ENCODE measurements at regions not wholly inside any gene's neighbourhood (a gene's known extent, or its start where the extent isn't known, plus 50 kb on each side); places are given as distances from the start of the nearest gene placed in this dataset.
"Not testable (repeated sequence)": the region's sequence is repeated elsewhere in the genome, so short reads cannot be mapped to it uniquely, and the experiment has no call there.

DNA sequence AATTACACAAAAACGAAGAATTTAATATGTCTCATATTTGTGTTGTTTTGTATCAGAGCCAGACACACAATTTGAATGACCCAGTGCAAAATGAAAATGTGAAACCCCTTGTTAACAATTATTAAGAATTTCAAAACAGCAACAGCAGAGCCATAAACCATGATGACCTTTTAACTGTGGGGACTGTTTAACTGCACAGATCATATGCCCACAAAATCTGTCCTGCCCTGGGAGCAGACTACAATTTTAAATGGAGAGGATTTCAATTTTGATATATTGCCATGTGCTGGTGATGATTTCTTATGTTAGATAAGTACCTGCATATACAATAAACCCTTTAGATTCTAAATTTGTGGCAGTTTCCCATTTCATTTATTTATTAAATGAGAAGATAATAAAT, 455.5 kb upstream of the MGAT4C start:
- intact Hi-C loops (cut with micrococcal nuclease) = no loop called here
- DNase-seq (no peak), ATAC-seq (ENCODE audit: low read depth) (no peak)
- Histone ChIP-seq H3K9ac (ENCODE audit: low read length) (no peak overlapping the region), H3K9me3 (ENCODE audit: control extremely low read depth in 1 of 3, control insufficient read depth in 2 of 3, insufficient read depth in 1 of 3, low read length in 2 of 3) (peaks cover 0 to 7% (median 0%) of the 10 kb centered on the region in 3 donors), H3K4me2 (replicated peaks; ENCODE audit: low read depth, low read length, poor library complexity, severe bottlenecking) (no peak overlapping the region), H4K20me1 (ENCODE audit: control insufficient read depth, insufficient read depth, low read length, poor library complexity, severe bottlenecking) (no peaks in the 10 kb centered on the region), H3K79me2 (ENCODE audit: control insufficient read depth, insufficient read depth, low read length) (no peaks in the 10 kb centered on the region), H3K27ac (ENCODE audit: low read length in 2 of 2) (no peak overlapping the region), H3K4me3 (ENCODE audit: control extremely low read depth in 1 of 5, extremely low read depth in 1 of 5, insufficient read depth in 1 of 5, low read depth in 2 of 5, low read length in 4 of 5) (no peak overlapping the region), H3K4me1 (ENCODE audit: control insufficient read depth in 2 of 2, insufficient read depth in 2 of 2, low read length in 2 of 2) (no peaks in the 10 kb centered on the region), H2AFZ (ENCODE audit: insufficient read depth, low read depth, low read length, poor library complexity, severe bottlenecking) (no peak overlapping the region), H3K27me3 (replicated peaks in 1 of 4; ENCODE audit: control extremely low read depth in 1 of 4, control insufficient read depth in 3 of 4, insufficient read depth in 4 of 4, low read length in 3 of 4) (no peaks in the 10 kb centered on the region), H3K36me3 (replicated peaks in 1 of 2; ENCODE audit: control extremely low read depth in 1 of 2, control insufficient read depth in 1 of 2, extremely low read depth in 1 of 2, insufficient read depth in 2 of 2, low read length in 1 of 2) (no peaks in the 10 kb centered on the region)
- Mint-ChIP-seq H3K4me1 (no peaks in the 10 kb centered on the region), H3K4me3 (no peak overlapping the region), H3K27me3 (no peaks in the 10 kb centered on the region), H3K27ac (no peak overlapping the region), H3K9me3 (ENCODE audit: insufficient read depth) (peaks cover 9% of the 10 kb centered on the region)
- ChIA-PET POLR2A (no interaction called here), CTCF (no interaction called here)
- WGBS (ENCODE audit: insufficient coverage) = no CpG with 5 or more reads among the region's 1 CpG
- TF ChIP-seq, protein P1, sequence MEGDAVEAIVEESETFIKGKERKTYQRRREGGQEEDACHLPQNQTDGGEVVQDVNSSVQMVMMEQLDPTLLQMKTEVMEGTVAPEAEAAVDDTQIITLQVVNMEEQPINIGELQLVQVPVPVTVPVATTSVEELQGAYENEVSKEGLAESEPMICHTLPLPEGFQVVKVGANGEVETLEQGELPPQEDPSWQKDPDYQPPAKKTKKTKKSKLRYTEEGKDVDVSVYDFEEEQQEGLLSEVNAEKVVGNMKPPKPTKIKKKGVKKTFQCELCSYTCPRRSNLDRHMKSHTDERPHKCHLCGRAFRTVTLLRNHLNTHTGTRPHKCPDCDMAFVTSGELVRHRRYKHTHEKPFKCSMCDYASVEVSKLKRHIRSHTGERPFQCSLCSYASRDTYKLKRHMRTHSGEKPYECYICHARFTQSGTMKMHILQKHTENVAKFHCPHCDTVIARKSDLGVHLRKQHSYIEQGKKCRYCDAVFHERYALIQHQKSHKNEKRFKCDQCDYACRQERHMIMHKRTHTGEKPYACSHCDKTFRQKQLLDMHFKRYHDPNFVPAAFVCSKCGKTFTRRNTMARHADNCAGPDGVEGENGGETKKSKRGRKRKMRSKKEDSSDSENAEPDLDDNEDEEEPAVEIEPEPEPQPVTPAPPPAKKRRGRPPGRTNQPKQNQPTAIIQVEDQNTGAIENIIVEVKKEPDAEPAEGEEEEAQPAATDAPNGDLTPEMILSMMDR (IDR thresholded peaks at IDR 0.05) = no peak
- no peak for TF ChIP-seq EZH2 (IDR thresholded peaks at IDR 0.05; ENCODE audit: borderline replicate concordance, insufficient read depth, low read depth, low read length, poor library complexity, severe bottlenecking)

GRCh38 chr12:86710109-86710508, 453.9 kb upstream of the MGAT4C start:
- Mint-ChIP-seq H3K27me3 (no peaks in the 10 kb centered on the region), H3K9me3 (ENCODE audit: insufficient read depth) (peaks cover 9% of the 10 kb centered on the region), H3K27ac (no peak overlapping the region), H3K4me1 (no peaks in the 10 kb centered on the region), H3K4me3 (no peak overlapping the region)
- no peaks in the 10 kb centered on the region for H3K79me2 ChIP-seq (ENCODE audit: control insufficient read depth, insufficient read depth, low read length)
- TF ChIP-seq, protein P1 (IDR thresholded peaks at IDR 0.05) = no peak
- no peak for TF ChIP-seq EZH2 (IDR thresholded peaks at IDR 0.05; ENCODE audit: borderline replicate concordance, insufficient read depth, low read depth, low read length, poor library complexity, severe bottlenecking)
- DNase-seq = no peak
- H3K27ac ChIP-seq (ENCODE audit: low read length in 2 of 2) = no peak overlapping the region
- intact Hi-C loops (cut with micrococcal nuclease) = no loop called here
- H3K27me3 ChIP-seq (replicated peaks in 1 of 4; ENCODE audit: control extremely low read depth in 1 of 4, control insufficient read depth in 3 of 4, insufficient read depth in 4 of 4, low read length in 3 of 4) = no peaks in the 10 kb centered on the region
- H3K36me3 ChIP-seq (replicated peaks in 1 of 2; ENCODE audit: control extremely low read depth in 1 of 2, control insufficient read depth in 1 of 2, extremely low read depth in 1 of 2, insufficient read depth in 2 of 2, low read length in 1 of 2) = no peaks in the 10 kb centered on the region
- ChIA-PET CTCF (no interaction called here), POLR2A (no interaction called here)
- H3K4me2 ChIP-seq (replicated peaks; ENCODE audit: low read depth, low read length, poor library complexity, severe bottlenecking) = no peak overlapping the region
- no peak overlapping the region for H3K4me3 ChIP-seq (ENCODE audit: control extremely low read depth in 1 of 5, extremely low read depth in 1 of 5, insufficient read depth in 1 of 5, low read depth in 2 of 5, low read length in 4 of 5)
- ATAC-seq (ENCODE audit: low read depth) = no peak
- no peak overlapping the region for H2AFZ ChIP-seq (ENCODE audit: insufficient read depth, low read depth, low read length, poor library complexity, severe bottlenecking)
- H3K4me1 ChIP-seq (ENCODE audit: control insufficient read depth in 2 of 2, insufficient read depth in 2 of 2, low read length in 2 of 2) = no peaks in the 10 kb centered on the region
- H3K9me3 ChIP-seq (ENCODE audit: control extremely low read depth in 1 of 3, control insufficient read depth in 2 of 3, insufficient read depth in 1 of 3, low read length in 2 of 3) = peaks cover 0 to 7% (median 0%) of the 10 kb centered on the region in 3 donors
- no peak overlapping the region for H3K9ac ChIP-seq (ENCODE audit: low read length)
- H4K20me1 ChIP-seq (ENCODE audit: control insufficient read depth, insufficient read depth, low read length, poor library complexity, severe bottlenecking) = no peaks in the 10 kb centered on the region

GRCh38 chr12:86709017-86709416, 452.8 kb upstream of the MGAT4C start:
- H3K27me3 ChIP-seq (replicated peaks in 1 of 4; ENCODE audit: control extremely low read depth in 1 of 4, control insufficient read depth in 3 of 4, insufficient read depth in 4 of 4, low read length in 3 of 4); H3K4me3 ChIP-seq (ENCODE audit: control extremely low read depth in 1 of 5, extremely low read depth in 1 of 5, insufficient read depth in 1 of 5, low read depth in 2 of 5, low read length in 4 of 5); DNase-seq; H3K4me1 ChIP-seq (ENCODE audit: control insufficient read depth in 2 of 2, insufficient read depth in 2 of 2, low read length in 2 of 2); ATAC-seq (ENCODE audit: low read depth); H3K79me2 ChIP-seq (ENCODE audit: control insufficient read depth, insufficient read depth, low read length); H3K9ac ChIP-seq (ENCODE audit: low read length); H3K4me3 Mint-ChIP-seq; H3K4me1 Mint-ChIP-seq; H3K9me3 ChIP-seq (ENCODE audit: control extremely low read depth in 1 of 3, control insufficient read depth in 2 of 3, insufficient read depth in 1 of 3, low read length in 2 of 3); CTCF ChIA-PET; H3K9me3 Mint-ChIP-seq (ENCODE audit: insufficient read depth); POLR2A ChIA-PET; H2AFZ ChIP-seq (ENCODE audit: insufficient read depth, low read depth, low read length, poor library complexity, severe bottlenecking); intact Hi-C loops (cut with micrococcal nuclease); H3K36me3 ChIP-seq (replicated peaks in 1 of 2; ENCODE audit: control extremely low read depth in 1 of 2, control insufficient read depth in 1 of 2, extremely low read depth in 1 of 2, insufficient read depth in 2 of 2, low read length in 1 of 2); H3K27ac ChIP-seq (ENCODE audit: low read length in 2 of 2); H3K27ac Mint-ChIP-seq; H3K27me3 Mint-ChIP-seq; H3K4me2 ChIP-seq (replicated peaks; ENCODE audit: low read depth, low read length, poor library complexity, severe bottlenecking); H4K20me1 ChIP-seq (ENCODE audit: control insufficient read depth, insufficient read depth, low read length, poor library complexity, severe bottlenecking): not testable (repeated sequence)
- 71% methylated on average over 1 of the region's 3 CpGs for WGBS (ENCODE audit: insufficient coverage)

All from B cell (primary cell).